PC-3 (cell line): ENCODE measurements at regions not wholly inside any gene's neighbourhood (a gene's known extent, or its start where the extent isn't known, plus 50 kb on each side); places are given as distances from the start of the nearest gene placed in this dataset.

Experiments used
- EZH2 ChIP-seq: fragments of 300-600 bp; sonication (generic); IDR thresholded peaks from one replicate; pipeline ENCODE4 v1.6.1; 2017; ENCODE audit warnings: antibody characterized with exemption, mild to moderate bottlenecking, low read length; ENCODE audit not compliant: unreplicated experiment
- TF ChIP-seq, protein P1 (sequence below): fragments of 300-600 bp; sonication (generic); conservative IDR thresholded peaks from 2 replicates; pipeline ENCODE4 v1.5.1; 2017; ENCODE audit warnings: antibody characterized with exemption, low read depth, mild to moderate bottlenecking, low read length

DNA sequence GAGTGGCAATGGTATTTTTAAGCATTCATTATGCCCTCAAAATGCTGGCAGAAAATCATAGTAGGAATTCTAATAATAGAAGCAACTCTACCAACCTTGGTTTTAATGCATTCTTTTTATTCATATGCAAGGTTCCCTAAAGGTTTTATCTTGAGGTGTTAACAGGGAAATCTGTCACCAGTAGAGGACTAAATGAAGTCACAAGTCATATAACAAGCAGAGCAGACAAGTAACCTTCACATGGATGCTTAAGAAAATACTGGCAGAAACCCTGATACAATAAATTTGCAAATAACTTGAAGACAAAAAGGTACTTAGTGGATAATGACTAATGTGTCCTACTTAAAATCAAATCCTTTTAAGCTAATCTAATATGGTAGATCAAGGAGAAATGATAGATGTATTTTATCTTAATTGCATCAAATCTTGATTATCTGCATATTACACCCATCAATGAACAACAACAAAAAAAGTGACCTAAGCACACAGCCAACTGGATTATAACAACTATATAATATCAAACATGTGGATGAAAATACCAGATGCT lies 73.3 kb downstream of the RFC3 start:
- no peak for TF ChIP-seq EZH2
- TF ChIP-seq, protein P1, sequence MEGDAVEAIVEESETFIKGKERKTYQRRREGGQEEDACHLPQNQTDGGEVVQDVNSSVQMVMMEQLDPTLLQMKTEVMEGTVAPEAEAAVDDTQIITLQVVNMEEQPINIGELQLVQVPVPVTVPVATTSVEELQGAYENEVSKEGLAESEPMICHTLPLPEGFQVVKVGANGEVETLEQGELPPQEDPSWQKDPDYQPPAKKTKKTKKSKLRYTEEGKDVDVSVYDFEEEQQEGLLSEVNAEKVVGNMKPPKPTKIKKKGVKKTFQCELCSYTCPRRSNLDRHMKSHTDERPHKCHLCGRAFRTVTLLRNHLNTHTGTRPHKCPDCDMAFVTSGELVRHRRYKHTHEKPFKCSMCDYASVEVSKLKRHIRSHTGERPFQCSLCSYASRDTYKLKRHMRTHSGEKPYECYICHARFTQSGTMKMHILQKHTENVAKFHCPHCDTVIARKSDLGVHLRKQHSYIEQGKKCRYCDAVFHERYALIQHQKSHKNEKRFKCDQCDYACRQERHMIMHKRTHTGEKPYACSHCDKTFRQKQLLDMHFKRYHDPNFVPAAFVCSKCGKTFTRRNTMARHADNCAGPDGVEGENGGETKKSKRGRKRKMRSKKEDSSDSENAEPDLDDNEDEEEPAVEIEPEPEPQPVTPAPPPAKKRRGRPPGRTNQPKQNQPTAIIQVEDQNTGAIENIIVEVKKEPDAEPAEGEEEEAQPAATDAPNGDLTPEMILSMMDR, result no peak
